Myocyte (in vitro differentiated cells): ENCODE measurements at regions not wholly inside any gene's neighbourhood (a gene's known extent, or its start where the extent isn't known, plus 50 kb on each side); places are given as distances from the start of the nearest gene placed in this dataset.

Experiments
- DNase-seq: peaks from one replicate; pipeline ENCODE4 v3.0.0-alpha.2; 2012; ENCODE audit warnings: low read depth

DNA sequence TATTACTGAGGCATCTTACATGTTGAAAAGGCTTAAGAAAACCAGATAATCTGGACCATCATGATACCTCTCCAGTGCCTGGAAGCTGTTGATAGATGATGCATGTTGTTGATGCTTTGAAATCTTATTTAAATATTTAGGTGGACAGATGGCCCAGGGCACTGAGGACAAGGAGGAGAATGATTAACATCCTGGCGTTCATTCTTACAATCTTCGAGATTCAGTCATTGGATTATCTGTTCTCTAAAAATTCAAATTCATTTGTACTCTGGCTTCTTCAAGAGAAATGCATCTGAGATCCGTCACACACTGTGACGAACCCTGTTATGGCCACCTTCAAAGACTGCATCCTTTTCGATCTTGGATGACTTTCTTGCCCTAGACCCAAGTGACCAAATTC is 121.3 kb upstream of the IGF1 start:
- no peak for DNase-seq

GRCh38 chr12:102596687-102597086 is 116.3 kb upstream of the IGF1 start:
- DNase-seq: no peak

GRCh38 chr12:102596031-102596430 is 115.7 kb upstream of the IGF1 start:
- peak; percentile 12 for DNase-seq

GRCh38 chr12:102595315-102595714 is 115.0 kb upstream of the IGF1 start:
- DNase-seq: no peak

DNA sequence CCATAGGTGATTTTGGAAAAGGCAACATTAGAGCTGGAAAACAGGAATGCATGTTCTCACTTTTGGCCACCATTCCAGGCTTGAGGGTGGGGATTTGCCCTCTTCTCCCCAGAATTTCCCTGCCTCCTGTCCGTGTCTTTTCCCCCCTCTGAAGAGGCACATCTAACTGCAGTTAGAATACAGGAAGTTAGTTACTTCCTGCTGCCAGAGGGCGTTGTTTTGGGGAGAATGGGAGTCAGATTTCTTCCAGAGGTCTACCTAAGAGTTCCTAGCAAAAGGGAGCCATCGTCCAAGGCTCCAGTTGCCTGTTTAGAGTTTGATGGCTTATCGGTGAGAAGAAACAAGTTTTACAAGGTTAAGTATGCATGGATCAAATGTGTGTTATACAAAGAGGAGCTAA is 112.8 kb upstream of the IGF1 start:
- no peak for DNase-seq

- no peak for DNase-seq
These were observed 111.8 kb upstream of the IGF1 start for GRCh38 chr12:102592134-102592533.

DNA sequence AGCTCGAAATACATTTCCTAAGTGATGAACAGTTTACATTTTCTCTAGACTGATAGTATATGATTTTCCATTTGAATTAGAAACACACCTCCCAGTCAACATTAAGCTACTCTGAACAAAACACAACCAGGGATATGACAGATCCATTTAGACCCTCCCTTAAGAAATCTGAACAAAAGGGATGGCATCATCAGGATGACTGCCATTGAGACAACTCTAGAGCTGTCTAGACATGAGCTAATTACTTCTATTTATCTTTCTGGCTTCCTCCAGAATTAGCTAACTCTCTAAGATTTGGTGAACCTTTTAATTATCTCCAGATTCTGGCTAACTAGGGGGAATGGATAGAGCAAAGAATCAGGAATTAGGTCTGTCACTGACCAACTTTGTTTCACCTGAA is 92.9 kb upstream of the IGF1 start:
- no peak for DNase-seq

DNA sequence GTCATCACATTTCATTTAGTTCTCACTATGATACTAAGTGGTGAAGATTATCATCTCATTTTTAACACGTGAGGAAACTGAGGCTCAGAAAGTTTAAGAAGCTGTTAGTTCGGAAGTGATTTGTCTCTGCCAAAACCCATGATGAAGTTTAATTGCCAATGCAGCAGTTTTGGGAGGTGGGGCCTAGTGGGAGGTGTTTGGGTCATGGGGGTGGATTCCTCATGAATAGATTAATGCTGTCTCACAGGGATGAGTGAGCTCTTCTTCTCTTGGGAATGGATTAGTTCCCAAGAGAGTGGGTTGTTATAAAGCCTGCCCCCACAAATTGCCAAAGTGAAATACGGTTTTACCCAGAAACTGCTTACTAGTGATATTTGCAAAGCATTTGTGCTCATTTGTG is 91.5 kb upstream of the IGF1 start:
- no peak for DNase-seq

- DNase-seq: no peak
These were observed 89.9 kb upstream of the IGF1 start for GRCh38 chr12:102570256-102570655.

GRCh38 chr12:102569803-102570202 is 89.4 kb upstream of the IGF1 start:
- DNase-seq: no peak

DNA sequence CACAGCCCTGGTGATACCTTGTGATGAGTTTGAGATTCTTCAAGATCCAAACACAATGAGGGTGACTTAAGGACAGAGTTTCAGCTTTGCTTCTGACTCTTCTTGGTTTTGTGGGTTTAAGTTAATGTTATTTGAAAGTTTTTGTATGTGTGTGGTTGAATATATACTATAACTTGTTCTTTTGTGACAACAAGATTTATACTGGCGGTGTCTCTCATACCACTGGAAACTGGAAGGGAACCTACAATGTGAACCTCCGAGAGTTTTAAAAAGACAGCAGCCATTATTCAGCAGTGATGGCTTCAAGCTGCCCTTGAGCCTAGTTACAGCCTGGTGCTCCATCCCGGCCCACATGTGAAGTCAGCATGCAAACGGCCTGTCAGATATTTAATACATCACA is 87.9 kb upstream of the IGF1 start:
- no peak for DNase-seq

GRCh38 chr12:102567031-102567985 is 86.9 kb upstream of the IGF1 start:
- peak; percentile 69 for DNase-seq

GRCh38 chr12:102565555-102565954 is 85.2 kb upstream of the IGF1 start:
- no peak for DNase-seq

DNA sequence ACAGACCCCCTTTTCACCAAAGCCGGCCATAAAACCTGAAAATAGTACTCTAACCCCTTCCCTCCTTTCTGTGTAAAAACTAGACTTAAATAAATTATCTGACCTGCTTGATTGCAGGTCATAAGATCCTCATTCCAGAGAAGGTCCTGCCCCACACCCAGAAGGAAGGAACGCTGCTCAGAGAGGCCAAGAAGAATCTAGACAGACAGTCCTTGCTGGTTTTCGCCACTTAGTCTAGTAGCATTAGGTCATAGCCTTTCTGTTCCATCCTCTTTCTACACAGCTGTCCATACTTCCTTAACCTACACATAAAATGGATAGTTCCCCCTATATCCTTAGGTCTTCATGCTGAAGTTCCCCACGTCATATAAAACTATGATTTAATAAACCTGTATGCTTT is 83.7 kb upstream of the IGF1 start:
- DNase-seq: no peak

- DNase-seq: peak; percentile 83
These were observed 82.6 kb upstream of the IGF1 start for GRCh38 chr12:102562836-102563425.

GRCh38 chr12:102551186-102551585 is 70.8 kb upstream of the IGF1 start:
- peak; percentile 66 for DNase-seq

GRCh38 chr12:102549691-102550090 is 69.3 kb upstream of the IGF1 start:
- DNase-seq: no peak

DNA sequence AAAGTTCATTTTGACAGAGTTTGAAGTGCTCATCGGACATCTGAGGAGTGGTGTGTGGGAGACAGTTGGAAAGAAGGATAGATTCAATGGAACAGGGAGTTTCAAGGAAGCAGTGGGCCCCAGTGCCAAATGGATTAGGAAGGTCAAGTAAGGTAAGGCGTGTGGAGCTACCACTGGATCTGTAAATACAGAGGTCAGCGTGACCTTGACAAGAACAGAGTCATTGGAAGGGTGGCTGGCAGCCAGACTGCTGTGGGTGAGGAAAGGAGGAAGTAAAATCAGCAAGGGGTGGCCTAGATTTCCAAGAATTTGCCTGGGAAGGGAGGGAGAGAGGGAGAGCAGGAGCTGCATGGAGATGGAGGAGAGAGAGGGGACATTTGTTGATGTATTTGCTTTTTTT is 68.2 kb upstream of the IGF1 start:
- no peak for DNase-seq

DNA sequence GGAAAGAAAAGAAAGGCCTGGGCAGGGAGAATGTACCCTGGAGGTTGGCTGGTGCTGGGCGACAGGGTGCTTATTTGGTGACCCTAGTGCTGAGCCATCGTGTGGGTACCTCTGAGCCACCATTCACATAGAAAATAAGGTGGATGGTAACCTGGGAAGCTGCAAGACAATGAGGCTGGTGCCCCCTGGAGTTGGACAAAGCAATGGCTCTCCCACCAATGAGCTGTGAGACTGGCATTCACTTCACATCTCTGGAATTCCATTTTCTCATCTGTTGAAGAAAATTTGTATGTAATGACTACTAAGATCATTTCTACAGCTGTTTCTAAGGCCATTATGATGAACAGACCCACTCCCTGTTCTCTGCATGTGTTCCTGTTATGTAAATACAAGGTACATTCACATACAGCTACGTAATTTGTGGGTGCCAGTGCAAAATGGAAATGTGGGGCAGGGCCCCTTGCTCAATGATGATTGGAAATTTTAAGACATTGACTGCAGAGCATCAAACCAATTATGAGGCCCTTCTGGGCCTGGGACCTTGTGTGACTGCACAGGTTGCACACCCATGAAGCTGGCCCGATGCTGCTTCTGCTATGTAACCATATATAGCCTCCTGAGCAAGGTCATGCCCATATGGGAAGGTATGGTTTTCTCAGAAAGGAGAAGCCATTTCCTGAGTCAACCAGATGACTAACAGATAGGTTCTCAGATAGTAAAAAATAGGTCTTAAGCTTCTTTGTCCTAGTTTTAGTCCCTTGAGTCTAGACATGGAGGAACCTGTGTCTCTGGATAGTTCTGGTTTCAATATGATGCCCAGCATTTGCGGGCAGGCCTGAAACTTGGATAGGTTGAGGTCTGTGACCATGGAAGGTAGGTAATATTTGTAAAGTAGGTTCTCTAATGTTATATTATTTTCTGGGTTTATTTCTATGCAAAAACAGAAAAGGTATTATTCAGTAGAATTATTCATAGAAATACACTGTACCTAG is 63.4 kb upstream of the IGF1 start:
- DNase-seq: no peak

DNA sequence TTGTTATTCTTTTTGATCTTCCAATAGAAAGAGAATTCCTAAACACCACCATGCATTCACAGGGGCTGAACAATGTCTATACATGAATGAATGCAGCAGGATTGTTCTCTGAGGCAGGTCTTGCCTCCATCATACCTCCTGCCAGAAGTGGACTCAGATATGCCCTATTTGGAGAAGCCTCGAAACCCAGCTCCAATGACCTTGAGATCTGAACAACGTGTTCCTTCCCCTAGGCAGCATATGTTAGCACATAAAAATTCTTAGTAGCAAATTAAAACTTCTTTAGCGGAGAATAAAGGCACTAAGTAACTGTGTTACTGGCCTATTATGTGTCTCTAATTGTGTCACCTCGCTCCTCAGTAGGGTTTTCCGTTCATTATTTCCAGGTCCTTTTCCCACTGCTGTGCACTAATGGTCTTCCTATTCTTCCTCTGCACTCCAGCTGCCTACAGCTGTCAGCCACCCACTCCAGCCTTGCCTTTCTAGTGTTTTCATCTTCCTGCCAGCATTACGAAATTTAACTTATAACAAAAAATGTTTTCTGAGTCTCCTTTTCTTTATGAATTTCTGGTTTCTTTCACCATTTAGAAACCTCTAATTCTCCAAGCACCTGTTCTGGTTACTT is 62.6 kb upstream of the IGF1 start:
- DNase-seq: no peak

DNA sequence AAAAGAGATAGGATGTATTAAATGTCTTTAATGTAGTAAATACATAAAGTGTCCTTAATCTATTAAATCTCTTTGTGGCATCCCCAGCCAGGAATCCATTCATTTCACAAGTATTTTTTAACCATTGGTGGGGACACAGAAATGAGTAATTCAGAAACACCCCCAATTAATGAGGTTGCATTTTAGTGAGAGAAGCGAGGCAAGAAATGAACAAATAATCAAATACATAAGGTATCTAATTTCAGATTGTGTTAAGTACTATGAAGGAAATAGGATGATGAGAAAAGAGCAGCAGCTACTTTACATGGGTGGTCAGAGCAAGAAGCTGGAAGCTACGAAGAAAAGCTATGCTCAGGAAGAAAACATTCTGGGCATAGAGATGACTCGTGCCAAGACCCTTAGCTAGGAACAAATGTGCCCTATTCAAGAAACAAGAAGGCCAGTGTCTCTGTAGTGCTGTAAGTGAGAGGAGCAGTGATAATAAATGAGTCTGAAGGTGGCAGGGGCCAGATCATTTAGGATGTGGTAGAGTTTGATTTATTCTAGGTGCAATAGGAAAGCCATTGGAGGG is 60.5 kb upstream of the IGF1 start:
- DNase-seq: no peak
